ENCODE measurements at regions not wholly inside any gene's neighbourhood (a gene's known extent, or its start where the extent isn't known, plus 50 kb on each side); places are given as distances from the start of the nearest gene placed in this dataset.

DNA sequence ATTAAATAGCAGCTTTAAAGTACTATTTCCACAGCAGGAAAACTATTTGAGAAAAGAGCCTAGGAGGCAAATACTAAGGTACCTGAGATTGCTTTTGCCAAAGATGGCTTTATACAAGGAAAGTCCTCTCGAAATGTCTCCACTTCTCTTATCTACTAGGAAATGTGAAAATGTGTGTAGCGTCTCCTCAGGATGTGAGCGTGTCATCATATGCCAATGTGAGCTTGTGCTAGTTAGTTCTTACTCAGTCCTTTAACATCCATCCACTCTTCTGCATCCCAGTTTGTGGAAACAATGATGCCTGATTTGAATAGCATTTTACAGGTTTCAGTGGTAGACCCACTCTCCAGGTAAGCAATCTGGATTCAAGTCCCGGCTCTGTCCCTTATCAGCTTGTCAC lies 421.0 kb downstream of the DYNC2H1 start:
- DNase-seq: no peak

DNA sequence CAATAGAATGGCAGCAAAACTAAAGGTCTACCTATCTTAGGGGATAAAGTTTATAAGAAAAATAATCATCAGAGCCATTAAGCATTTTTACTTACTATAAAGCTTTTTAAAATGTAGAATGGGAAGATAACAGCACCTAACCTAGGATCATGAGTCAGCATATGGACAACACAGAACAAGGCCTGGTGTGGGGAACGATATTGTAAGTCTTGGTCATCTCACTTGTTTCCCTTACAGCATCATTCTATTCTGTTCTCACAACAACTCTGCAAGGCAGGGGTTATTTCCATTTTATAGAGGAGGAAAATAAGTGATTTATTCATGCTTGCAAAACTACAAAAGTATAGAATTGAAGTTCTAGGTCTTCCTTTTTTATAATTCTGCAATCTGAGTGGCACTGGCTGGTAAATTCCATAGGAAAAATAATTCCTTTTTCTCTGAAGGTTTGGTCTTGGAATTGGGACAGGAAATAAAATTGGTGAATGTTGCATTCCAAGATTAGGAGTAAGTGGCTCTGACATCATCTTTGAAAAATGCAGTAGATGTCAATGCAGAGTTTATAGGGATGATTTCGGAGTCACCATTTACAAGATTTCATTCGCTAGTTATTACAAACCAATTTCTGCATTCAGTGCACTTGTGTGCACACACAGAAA lies 423.0 kb downstream of the DYNC2H1 start:
- DNase-seq: no peak

GRCh38 chr11:103534191-103534590 lies 425.0 kb downstream of the DYNC2H1 start:
- DNase-seq: no peak

GRCh38 chr11:103534959-103535358 lies 425.7 kb downstream of the DYNC2H1 start:
- DNase-seq: no peak

GRCh38 chr11:103536335-103536722 lies 427.1 kb downstream of the DYNC2H1 start:
- no peak for DNase-seq

GRCh38 chr11:103537904-103538502 lies 428.8 kb downstream of the DYNC2H1 start:
- peak; percentile 43 for DNase-seq

DNA sequence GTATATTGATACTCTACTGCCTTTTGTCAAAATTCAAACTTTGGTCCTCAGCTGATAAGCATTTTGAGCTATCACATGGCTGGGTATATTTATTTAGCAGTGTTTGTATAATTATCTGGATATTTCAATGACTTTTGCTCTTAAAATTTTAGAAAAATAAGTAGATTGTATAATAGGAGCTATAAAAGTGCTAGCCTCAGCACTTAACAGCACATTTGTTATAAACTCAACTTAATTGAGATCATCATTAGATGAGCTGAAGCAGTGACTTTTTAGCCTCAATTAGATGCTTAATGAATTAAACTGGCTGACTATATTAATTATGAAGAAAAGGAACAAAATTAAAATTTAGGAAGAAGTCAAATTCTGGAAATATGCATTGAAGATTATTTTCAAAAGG lies 429.9 kb downstream of the DYNC2H1 start:
- no peak for DNase-seq

- DNase-seq: no peak
Observed at GRCh38 chr11:103541186-103541795, 432.1 kb downstream of the DYNC2H1 start.

DNA sequence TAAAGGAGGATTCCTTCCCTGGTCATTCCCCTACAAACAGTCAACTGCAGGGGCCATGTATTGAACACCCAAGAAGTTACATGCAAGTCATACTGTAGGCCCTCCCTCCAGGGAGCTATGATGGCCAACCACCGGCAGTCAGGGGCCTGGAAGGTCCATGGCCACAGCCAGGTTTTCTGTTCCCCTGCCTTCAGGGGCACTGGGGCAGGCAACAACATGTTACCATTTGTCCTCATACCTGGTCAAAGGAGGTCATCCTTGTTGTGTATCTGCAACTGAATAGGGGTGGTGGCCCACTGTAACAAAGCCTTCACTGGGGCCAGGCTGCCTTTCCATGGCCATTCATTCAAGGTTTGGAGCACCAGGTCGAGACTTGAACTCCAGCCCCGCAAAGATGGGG lies 433.6 kb downstream of the DYNC2H1 start:
- no peak for DNase-seq

- no peak for DNase-seq
Observed at GRCh38 chr11:103543456-103543855, 434.2 kb downstream of the DYNC2H1 start.

DNA sequence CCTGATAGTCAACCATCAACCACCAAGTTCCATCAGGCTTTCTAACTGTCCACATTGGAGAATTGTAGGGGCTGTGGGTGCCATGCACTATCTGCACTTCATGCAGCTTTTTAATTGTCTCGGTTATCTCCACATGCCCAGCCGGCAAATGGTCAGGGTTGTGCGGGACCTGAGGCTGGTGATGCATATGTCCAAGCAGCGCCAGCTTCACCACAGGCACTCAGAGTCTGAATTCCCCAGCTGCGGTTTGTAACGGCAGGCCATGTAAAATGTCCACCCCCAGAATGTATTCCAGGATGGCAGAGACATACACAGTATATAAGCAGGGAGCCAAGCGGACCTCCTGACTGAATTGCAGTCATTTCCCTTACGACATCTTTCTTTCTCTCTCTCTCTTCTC lies 435.6 kb downstream of the DYNC2H1 start:
- no peak for DNase-seq

GRCh38 chr11:103545551-103545950 lies 436.3 kb downstream of the DYNC2H1 start:
- peak; percentile 37 for DNase-seq

DNA sequence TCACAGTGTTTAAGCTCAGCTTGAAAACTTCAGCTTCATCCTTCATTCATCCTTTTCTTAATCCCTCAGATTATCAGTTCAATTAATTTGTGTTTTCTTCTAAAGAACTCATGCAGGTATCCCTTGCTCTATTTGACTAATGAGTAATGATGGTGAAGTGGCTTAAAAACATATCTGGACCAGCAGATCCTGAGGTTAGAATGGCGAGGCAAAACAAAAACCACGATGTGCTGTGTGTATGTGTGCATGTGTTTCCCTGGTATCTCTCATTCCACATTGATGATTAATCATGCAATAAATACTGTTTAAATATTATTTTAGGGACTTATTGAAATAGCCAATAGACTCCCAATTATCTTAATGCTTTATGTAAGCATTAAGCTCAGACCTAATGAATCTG lies 437.0 kb downstream of the DYNC2H1 start:
- peak; percentile 82 for DNase-seq

- DNase-seq: no peak
Observed at GRCh38 chr11:103547024-103547423, 437.8 kb downstream of the DYNC2H1 start.

DNA sequence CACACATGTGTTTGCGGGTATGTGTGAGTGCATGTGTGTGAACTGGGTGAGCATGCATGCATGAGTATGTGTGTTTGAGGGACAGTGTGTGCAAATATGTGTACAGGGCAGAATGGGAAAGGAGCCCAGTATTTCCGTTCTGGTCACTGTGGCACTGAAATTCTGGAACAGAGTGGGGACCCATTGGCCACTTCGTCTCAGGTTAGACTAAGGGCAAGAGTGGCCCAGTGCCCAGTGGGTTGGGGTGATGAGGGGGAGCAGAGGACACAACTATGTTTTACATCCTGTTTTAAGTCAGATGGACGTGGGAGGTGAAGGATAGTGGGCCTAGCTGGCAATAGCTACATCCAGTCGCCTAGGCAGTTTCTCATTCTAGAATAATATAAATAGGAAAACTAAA lies 438.5 kb downstream of the DYNC2H1 start:
- DNase-seq: no peak

DNA sequence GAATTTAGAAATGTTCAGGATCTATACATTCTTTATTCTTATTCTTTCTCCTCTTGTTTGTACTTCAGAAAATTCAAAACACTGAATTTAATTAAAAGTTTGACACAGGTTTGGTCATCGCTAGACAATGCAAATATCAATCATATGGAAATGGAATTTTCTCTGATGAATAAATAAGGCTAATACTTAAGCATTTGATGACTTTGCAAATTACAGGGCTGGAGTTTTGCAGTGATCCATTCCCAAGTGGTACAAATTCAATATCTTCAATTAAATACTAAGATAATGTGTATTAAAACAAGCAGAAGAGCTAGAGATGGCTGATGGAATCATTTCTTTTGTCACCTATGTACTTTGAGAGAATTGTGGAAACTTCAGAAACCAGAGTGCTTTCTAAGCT lies 439.6 kb downstream of the DYNC2H1 start:
- DNase-seq: no peak

GRCh38 chr11:103550811-103551210 lies 441.6 kb downstream of the DYNC2H1 start:
- DNase-seq: no peak

DNA sequence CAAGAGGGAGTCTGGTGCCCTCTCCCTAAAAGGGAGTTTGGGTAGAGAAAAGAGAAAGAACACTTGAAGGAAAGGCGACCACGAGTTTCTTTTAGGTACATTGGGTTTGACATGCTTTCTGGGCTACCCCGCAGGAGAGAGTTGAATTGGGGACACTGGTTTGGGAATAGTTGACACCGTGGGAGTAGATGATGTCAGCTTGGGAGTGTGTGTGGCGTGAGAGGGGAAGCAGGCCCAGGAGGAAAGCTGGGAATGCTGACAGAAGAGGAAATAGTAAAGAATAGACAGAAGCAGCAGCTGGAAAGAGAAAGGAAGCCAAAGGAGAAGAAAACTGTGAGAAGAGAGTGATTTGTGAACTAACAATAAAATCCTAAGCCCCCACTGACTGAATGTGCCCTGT lies 442.9 kb downstream of the DYNC2H1 start:
- DNase-seq: no peak

DNA sequence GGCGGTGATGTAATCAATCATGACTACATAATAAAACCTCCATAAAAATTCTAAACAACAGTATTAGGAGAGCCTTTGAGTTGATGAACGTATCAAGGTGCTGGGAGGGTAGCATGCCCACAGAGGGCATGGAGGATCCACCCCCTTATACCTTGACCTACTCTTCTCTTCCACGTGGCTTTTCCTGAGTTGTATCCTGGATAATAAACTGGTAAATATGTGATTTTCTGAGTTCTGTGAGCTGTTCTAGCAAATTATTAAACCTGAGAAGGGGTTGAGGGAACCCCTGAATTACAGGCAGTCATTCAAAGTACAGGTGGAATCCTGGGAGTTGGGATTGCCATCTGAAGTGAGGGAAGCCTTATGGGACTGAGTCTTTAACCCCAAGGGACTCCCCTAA lies 446.9 kb downstream of the DYNC2H1 start:
- no peak for DNase-seq

DNA sequence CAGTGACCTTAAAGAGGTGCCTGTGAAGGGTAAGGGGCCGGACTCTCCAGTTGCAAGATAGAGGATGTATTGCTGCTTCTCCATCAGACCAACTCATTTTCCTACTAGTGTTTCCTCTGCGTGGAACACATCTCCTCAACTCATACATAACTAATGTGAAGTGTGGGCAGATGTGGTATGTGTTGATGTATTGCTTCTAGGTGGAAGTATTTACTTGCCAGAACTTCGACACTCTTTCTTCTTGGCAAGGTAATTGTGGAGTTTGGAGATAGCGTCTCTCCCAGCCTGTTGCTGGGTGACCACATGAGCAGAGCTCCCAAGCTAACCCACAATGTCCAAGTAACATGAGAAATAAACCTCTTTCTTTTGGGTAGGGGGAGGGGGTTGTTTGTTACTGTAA lies 456.9 kb downstream of the DYNC2H1 start:
- no peak for DNase-seq

GRCh38 chr11:103581760-103582159 lies 454.7 kb upstream of the DDI1 start:
- DNase-seq: no peak

GRCh38 chr11:103582351-103582909 lies 454.0 kb upstream of the DDI1 start:
- no peak for DNase-seq

DNA sequence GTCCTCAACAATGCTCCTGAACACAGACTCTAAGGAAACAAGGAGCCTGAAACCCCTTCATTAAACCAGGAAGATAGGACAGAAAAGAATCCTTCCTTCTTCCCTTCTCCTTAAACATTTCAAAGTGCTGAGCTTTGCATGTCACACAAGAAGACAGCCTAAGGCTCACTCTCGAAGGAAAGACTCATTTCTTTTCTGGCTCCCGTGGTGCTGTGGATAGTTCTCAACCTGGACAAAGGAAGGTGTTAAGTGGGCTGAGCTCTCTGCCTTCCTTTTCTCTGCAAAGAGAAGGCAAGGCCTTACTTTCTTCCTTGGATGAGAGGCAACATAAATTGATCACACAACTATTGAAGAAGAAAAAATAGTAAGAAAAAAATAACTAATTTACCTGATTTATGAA lies 452.4 kb upstream of the DDI1 start:
- no peak for DNase-seq

DNA sequence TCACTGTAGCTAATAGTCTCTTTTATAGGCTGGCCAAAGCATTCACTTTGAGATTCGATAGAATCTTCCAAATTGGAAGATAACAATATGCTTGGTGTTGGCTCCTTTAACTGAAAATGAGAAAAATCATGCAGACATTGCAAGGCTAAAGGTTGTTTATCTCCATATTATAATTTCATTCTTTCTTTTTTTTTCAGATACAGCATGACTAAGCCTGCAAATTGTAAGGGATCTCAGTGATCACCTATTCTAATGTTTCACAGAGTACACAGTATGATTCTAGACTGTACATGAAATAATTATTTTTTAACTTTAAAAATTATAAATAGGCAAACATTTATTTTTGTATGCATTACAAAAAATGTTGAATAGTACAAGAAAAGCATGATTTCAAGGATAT lies 451.7 kb upstream of the DDI1 start:
- no peak for DNase-seq

Measured in NCI-H774 (cell line).